ENCODE measurements at regions not wholly inside any gene's neighbourhood (a gene's known extent, or its start where the extent isn't known, plus 50 kb on each side); places are given as distances from the start of the nearest gene placed in this dataset.

DNA sequence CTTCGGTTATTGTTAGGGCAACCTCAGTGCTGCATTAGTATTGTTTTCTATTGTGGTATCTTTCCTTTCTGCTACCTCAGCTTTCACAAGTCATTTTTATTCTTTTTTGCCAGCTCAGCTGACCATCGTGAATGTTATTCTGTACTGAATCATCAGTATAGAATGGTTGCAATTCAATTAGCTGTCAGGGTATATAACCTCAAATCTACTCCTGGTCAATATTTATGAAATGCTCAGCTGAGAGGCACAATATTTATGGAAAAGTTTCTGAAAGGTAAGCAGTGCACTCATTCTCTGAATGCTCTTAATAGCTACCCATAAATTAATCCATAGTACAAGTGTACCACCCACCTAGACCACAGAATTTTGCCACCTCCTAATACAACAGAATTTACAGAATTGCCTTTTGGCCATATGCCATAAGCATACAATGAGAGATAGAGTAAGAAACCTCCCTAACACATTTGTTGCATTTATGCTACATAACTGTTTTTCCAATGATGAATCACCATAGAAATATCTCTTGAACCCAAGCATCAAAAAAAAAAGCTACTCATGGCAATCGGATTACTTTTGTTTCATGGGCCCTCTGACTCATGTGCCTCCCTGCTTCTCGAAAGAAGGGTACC lies 732.6 kb upstream of the CHRM3 start:
- TF ChIP-seq, protein P1, sequence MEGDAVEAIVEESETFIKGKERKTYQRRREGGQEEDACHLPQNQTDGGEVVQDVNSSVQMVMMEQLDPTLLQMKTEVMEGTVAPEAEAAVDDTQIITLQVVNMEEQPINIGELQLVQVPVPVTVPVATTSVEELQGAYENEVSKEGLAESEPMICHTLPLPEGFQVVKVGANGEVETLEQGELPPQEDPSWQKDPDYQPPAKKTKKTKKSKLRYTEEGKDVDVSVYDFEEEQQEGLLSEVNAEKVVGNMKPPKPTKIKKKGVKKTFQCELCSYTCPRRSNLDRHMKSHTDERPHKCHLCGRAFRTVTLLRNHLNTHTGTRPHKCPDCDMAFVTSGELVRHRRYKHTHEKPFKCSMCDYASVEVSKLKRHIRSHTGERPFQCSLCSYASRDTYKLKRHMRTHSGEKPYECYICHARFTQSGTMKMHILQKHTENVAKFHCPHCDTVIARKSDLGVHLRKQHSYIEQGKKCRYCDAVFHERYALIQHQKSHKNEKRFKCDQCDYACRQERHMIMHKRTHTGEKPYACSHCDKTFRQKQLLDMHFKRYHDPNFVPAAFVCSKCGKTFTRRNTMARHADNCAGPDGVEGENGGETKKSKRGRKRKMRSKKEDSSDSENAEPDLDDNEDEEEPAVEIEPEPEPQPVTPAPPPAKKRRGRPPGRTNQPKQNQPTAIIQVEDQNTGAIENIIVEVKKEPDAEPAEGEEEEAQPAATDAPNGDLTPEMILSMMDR (IDR thresholded peaks at IDR 0.05) = no peak
- TF ChIP-seq NFE2L1 (CRISPR knock-in tag; IDR thresholded peaks at IDR 0.05) (no peak), CREM (CRISPR knock-in tag; IDR thresholded peaks at IDR 0.05) (no peak), FOXP1 (CRISPR knock-in tag; IDR thresholded peaks at IDR 0.05; ENCODE audit: borderline replicate concordance) (no peak), TCF7 (CRISPR knock-in tag; IDR thresholded peaks at IDR 0.05; ENCODE audit: low read depth) (no peak), KAT7 (CRISPR knock-in tag; IDR thresholded peaks at IDR 0.05; ENCODE audit: borderline replicate concordance) (no peak), CBFB (CRISPR knock-in tag; IDR thresholded peaks at IDR 0.05; ENCODE audit: low read depth) (no peak), JUN (CRISPR knock-in tag; IDR thresholded peaks at IDR 0.05) (no peak), GTF2I (CRISPR knock-in tag; conservative IDR thresholded peaks at IDR 0.05) (no peak)
- TF ChIP-seq, protein P2, sequence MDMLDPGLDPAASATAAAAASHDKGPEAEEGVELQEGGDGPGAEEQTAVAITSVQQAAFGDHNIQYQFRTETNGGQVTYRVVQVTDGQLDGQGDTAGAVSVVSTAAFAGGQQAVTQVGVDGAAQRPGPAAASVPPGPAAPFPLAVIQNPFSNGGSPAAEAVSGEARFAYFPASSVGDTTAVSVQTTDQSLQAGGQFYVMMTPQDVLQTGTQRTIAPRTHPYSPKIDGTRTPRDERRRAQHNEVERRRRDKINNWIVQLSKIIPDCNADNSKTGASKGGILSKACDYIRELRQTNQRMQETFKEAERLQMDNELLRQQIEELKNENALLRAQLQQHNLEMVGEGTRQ (CRISPR knock-in tag; IDR thresholded peaks at IDR 0.05) = no peak
